Stimulated activated CD8-positive, alpha-beta memory T cell treated with anti-CD3 and anti-CD28 coated beads, Interleukin-7, amount 100 ng/mL, for 48 hours (primary cell): ENCODE measurements at regions not wholly inside any gene's neighbourhood (a gene's known extent, or its start where the extent isn't known, plus 50 kb on each side); places are given as distances from the start of the nearest gene placed in this dataset.
"Not testable (repeated sequence)": the region's sequence is repeated elsewhere in the genome, so short reads cannot be mapped to it uniquely, and the experiment has no call there.

Source experiments
- DNase-seq, 2 donors: peaks; one replicate each; pipeline ENCODE4 v3.0.0-alpha.2; 2020; ENCODE audit warnings: low read depth in 1 of 2; ENCODE audit errors: extremely low read depth in 1 of 2

DNA sequence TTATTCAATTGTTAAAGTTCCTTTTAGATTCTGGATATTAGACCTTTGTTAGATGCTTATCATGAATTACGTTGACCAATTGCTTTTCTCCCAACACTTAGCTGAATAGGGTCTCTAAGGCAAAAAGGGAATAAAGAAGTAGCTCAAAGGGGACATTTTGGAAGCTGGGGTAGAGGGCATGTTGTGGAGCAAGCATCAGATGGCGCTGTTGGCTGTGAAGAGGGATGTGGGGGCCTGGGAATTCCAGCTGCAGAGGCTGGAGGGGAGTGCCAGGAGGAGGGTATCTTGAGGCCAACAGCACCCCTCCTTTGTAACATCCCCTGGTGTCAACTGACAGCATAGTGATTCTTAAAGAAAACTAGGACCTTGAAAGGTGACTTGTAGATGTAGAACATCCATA, 198.2 kb downstream of the ADCYAP1 start:
- DNase-seq, result no peak

DNA sequence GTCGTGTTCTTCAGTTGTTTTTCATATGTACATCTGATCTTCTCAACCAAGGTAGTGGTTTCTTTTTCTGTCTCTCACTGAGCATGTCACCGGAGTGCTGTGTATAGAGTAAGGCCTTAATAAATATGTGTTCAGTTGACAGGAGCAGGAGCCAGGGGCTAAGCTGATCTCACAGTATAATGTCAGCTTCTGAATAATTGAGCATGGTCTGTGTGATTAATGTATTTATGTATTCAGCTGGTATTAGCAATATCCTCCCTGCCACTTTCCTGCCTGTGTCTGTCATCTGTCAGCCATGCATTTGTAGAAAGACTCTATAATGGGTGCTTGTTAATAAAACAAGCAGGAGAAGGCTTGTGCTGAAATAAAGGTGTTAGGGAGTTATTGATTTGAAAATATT, 198.9 kb downstream of the ADCYAP1 start:
- DNase-seq, result no peak

DNA sequence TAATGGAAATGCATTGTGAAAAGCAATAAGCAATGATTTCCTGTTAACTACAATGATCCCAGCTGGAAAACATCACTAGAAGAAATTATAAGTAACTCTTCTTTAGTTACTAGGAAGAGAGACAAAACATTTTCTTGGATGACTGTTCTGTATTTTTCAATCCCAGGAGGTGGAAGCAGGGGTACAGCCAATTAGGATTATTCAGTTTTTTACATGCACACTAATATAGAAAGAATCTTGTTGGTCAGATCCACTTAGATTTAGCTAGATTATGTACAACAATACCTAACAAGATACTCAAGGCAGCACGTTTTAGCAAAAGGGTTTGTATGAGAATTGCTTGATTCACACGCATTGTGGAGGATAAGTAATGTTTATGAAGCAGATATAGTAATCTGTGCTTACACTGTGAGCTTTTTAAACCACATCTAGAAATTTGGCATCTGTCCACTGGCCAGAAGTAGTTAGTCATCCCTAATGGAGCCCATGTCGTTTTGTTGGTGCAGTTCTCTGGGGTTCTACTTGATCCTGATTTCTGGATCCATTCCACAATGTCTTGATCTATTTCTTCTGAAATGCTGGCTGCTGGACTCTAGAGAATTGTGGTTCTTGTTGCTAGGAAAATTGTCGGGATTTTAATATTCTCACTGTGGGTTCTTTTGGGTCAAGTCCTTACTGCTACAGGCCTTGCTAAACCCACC, 199.7 kb downstream of the ADCYAP1 start:
- no peak for DNase-seq

DNA sequence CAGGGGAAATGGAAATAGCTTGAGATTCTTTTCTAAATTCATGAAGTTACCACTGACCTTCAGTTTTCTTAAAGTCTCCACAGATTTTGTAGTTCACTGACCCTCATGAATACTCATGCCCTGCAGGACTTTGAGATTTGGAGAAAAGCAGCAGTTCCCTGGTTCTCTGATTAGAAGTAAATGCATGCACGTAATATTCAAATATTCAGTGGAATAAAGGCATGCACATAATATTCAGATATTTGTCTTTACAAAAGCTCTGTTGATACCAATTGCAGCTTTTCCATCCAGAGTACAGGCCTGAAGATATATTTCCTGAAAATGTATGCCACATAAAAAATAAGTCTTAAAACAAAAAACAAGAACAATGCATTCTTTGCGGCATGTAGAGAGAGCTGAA, 219.8 kb downstream of the ADCYAP1 start:
- DNase-seq, result no peak

DNA sequence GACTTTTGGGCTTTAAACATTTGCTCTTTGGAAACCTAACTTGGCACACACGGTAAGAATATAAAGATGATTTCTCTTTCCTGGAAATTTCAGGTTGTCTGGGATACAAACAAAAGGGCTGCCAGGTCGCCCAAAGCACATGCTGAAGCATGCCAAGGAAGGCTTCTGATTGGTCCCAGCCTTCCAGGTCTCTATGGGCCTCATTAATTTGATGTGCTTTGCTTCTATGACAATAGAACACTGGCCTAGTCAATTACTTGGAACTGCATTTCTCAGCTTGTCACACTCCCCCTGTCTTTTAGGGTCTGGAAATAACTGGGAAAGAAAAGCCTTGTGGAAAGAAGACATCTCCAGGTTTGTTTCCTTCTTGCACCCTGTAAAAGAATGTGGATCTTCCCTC, 228.9 kb downstream of the ADCYAP1 start:
- no peak for DNase-seq

DNA sequence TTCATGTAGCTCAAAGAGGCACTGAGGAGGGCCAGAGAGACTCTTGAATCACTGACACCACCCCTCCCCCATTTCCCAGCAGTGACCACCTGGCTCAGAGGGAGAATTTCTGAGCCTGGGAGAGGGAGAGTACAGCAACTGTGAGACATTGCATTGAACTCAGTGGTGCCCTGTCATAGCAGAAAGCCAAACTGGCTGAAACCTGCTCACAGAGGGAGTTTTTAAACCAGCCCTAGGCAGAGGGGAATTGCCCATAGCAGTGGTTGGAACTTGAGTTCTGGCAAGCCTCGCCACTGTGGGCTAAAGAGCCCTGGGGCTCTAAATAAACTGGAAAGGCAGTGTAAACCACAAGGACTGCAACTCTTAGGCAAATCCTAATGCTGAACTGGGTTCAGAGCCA, 243.1 kb downstream of the ADCYAP1 start:
- no peak for DNase-seq

DNA sequence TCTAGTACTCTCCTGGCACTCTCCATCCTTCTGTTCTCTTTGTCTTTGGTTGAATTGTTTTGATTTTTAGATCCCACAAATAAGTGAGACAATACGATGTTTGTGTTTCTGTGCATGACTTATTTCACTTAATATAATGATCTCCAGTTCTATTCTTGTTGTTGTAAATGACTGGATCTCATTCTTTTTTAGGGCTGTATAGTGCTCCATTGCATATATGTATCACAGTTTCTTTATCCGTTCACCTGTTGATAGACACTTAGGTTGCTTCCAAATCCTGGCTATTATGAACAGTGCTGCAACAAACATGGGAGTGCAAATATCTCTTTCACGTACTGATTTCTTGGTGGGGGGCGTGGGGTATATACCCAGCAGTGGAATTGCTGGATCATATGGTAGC, 245.0 kb downstream of the ADCYAP1 start:
- no peak for DNase-seq

DNA sequence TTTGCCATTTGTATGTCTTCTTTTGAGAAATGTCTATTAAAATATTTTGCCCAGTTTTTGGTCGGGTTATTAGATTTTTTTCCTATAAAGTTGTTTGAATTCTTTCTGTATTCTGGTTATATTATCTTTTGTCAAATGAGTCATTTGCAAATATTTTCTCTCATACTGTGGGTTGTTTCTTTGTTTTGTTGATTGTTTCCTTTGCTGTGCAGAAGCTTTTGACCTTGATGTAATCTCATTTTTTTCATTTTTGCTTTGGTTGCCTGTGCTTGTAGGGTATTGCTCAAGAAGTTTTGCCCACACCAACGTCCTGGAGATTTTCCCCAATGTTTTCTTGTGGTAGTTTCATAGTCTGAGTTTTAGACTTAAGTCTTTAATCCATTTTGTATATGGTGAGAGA, 245.7 kb downstream of the ADCYAP1 start:
- no peak for DNase-seq

DNA sequence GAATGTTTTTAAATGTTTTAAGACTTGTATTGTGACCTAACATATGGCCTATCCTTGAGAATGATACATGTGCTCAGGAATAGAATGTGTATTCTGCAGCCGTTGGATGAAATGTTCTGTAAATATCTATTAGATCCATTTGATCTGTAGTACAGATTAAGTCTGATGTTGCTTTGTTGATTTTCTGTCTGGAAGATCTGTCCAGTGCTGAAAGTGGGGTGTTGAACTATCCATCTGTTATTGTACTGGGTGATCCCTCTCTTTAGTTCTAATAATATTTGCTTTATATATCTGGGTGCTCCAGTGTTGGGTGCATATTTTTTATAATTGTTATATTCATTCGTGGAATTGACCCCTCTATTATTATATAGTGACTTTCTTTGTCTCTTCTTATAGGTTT, 248.3 kb downstream of the ADCYAP1 start:
- not testable (repeated sequence) for DNase-seq

DNA sequence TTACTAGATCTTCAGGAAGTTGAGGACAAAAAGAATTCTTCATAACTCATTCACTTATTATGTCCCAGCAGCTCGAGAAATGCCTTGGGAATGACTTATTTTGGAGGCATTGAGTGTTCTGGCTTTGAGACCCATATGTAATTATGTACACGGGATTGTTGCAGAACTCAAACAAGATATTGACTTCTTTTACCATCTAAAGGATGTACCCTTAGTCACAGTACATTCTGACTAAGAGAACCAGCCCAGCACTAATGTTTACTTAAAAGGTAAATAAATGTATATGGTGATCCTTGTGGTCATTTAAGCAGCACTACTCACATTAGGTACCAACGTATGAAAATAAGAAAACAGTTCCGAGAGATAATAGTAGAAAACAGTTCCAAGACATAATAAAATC, 268.9 kb downstream of the ADCYAP1 start:
- no peak for DNase-seq

DNA sequence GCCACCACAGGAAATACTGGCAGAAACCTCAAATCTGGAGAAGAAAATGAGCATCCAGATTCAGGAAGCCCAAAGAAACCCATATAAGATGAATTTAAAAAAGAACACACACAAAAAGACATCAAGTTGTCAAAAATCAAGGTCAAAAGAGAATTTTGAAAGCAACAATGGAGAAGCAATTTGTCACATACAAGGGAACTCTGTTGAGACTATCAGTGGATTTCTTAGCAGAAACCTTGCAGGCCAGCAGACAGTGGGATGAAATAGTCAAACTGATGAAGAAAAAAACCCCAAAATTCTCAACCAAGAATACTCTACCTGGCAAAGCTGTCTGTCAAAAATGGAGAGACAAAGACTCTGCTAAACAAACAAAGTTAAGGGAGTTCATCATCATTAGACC, 272.6 kb downstream of the ADCYAP1 start:
- no peak for DNase-seq

DNA sequence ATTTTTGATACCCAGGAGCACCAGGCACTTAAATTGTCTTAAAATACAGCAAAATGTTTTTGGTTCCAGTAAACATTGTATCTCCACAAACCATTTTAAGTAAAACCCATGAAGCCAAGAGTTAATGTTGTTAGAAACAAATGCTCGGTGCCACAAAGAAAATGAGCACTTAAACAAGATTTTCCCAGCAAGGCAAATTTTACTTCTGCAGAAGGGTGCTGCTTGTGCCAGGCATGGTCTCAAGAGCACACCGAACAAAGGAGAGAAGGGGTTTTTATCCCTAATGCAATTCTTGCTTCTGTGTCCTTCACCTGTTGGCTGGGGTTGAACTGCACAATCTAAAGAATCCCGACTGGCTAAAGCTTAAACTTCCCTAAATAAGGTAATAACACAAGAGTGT, 286.7 kb downstream of the ADCYAP1 start:
- no peak for DNase-seq

DNA sequence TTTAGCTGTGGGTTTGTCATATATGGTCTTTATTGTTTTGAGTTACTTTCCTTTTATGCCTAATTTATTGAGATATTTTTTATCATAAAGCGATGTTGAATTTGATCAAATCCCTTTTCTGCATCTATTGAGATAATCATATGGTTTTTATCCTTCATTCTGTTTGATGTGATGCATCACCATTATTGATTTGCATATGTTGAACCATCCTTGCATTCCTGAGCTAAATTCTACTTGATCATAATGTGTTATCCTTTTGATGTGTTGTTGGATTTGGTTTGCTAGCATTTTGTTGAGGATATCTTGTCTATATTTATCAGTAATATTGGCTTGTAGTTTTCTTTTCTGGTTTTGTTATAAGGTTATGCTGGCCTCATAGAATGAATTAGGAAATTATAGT, 308.5 kb downstream of the ADCYAP1 start:
- no peak for DNase-seq

DNA sequence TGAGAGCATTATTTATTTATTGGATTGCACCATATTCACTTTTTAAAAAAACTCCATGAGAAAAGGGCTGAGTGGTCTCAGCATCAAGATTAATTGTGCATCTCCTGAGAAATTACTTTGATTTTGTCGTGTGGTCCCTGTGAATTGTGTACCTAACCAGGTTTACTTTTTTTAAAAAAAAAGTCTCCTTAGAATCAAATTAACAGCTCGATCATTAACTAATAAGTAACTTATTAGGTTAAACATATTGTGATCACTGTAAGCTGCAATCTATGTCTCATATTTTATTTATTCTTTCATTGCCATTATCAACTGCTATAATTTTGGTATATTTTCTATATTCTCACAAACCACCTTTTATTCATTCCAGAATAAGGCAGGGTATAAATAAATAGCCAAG, 318.2 kb downstream of the ADCYAP1 start:
- no peak for DNase-seq

DNA sequence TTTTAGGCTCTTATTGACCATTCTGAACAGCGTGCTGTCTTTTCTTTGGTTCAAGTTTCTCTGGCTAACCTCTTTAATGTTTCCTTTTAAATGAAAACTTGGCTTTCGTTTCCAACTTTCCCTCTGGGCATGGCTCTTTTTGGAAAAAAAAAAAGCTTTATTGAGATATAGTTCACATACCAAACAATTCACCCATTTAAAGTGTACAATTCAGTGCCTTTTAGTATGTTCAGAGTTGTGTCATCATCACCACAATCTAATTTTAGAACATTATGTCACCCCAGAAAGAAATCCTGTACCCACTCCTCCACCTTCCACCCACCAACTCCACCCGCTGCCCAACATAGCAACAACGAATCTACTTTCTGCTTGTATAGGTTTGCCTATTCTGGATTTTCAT, 322.4 kb downstream of the ADCYAP1 start:
- DNase-seq, result no peak

DNA sequence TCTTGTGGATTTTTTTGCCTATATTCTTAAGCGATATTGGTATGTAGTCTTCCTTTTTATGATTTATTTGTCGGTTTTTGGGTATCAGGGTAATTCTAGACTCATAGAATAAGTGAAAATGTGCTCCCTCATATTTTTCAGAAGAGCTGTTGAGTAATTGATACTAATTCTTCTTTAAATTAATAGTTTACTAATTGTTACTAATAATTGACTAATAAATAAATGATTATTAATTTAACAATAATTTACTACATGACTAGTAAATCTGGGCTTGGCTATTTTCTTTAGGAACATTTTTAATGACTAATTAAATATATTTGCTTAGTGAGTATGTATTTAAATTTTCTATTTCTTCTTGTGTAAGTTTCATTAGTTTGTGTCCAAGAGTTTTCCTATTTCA, 325.0 kb downstream of the ADCYAP1 start:
- no peak for DNase-seq

DNA sequence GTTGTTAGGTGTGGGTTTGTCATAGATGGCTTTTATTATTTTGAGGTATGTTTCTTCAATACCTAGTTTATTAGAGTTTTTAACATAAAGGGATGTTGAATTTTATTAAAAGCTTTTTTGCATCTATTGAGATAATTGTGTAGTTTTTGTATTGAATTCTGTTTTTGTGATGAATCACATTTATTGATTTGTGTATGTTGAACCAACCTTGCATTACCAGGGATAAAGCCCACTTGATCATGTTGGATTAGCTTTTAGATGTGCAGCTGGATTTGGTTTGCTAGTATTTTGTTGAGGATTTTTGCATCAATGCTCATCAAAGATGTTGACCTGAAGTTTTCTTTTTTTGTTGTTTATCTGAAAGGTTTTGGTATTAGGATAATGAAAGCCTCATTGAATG, 328.2 kb downstream of the ADCYAP1 start:
- DNase-seq, result no peak

DNA sequence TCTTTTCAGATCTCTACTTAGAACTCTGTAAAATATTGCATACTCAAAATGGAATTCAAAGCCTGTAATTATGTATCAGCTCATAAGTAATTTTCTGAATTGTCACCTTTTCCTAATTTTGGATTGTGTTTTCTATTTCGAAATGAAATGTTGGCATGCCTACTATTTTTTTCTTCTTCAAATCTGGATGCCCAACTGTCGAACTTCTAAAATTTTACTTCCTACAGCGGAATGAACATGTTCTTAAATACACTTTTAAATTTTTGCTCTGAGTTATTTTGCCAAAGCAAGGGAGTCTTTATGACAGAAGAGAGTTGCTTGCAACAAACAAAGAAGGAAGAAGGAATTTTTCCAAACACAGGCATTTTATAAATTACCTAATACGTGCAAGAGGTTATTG, 336.0 kb downstream of the ADCYAP1 start:
- DNase-seq, result no peak

DNA sequence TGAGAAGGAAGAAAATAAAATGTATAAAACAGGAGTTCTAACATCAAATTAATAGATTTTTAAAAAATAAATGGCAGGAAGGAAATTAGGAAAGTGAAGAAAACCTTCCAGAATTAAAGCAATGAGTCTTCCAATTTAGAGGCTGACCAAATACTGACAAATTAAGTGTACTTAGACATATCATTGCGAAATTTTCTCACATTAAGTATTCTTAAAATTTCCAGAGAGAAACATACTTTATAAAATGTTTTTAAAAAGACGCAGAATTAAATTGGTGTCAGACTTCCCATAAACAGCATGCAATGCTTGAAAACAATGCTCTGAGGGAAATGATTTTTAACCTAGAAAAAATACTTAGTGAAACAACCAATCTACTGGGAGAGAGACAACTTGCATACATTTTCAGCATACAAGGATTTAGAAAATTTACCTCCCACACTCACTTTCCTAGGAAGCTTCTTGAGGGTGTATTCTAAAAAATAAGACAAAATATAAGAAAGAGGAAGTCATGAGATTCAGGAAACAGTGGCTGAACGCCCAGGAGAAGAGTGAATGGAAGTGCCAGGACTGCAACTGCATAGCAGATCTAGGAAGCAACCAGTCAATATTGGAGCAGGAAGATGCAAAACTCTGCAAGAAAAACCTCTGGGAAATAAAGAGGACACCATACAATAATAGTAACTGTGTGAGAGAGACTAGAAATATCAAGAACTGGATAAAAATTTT, 339.9 kb downstream of the ADCYAP1 start:
- DNase-seq, result no peak

DNA sequence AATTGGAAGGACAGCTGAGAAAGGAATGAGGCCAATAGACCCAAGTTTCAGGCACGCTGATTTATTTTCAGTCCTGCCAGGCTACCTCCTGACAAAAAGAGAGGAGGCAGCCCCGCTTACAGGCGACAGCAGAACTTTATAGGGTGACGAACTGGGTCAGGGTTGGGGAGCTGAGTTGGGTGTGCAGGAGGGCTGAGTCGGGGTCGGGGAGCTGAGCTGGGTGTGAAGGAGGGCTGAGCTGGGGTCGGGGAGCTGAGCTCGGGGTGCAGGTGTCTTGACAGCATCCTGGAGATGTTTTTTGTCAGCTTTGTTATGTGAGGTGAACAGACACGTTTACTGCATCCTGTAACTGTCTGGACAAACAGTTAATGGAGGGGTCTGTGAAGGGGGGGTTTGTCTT, 342.2 kb downstream of the ADCYAP1 start:
- DNase-seq, result no peak

DNA sequence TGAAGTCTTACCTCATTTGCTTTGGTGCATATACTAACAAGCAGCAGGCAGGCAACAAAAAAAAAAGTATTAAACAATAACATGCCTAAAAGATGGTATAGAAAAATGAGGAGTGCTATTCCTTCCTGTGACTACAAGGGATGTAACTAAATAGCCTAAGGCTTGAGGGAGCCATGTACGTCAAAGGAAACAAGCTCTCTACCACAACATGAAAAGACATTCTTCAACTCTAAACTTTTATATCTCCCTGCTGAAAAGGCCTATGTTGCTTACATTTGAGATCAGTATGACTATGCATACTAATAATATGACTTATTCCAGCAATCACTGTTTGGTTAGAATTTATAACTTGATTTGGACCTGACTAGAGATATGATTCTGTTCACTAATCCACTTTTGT, 347.9 kb downstream of the ADCYAP1 start:
- DNase-seq, result no peak

DNA sequence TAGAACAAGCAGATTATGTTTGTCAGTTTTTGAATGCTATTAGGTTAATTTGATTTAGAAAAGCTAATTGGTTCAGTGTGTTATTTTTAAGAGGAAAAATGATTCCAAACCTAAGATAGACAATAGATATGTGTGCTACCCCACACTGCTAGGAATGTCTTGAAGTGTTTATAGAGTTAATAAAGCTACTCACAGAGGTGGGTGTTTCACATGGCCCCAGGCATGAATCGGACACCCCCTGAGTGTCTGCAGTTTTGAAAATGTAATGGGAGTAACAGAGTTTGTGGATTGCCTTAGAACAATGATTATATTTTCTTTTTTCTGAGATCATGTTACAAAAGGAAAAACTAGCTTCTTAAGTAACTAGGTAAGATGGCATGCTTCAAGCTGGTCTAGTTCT, 348.3 kb downstream of the ADCYAP1 start:
- no peak for DNase-seq

DNA sequence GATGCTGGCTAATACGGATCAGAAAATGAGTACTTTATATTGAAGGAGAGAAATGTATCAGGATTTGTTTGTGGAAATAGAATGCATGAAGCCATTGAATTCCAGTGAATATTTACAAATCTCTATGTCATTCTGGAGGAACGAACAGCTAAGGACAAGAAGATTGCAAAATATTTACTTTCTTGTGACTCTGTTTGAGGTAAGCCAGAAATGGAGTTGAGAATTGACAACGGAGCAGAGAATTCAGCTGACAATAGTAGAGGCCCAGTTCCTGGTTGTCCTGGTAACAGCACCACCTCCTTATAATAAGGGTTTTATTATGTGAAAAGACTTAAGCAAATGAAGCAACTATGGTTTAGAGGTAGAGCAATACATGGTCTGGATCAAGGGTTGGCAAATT, 349.2 kb downstream of the ADCYAP1 start:
- DNase-seq, result no peak
